ENCODE measurements at regions not wholly inside any gene's neighbourhood (a gene's known extent, or its start where the extent isn't known, plus 50 kb on each side); places are given as distances from the start of the nearest gene placed in this dataset.

DNA sequence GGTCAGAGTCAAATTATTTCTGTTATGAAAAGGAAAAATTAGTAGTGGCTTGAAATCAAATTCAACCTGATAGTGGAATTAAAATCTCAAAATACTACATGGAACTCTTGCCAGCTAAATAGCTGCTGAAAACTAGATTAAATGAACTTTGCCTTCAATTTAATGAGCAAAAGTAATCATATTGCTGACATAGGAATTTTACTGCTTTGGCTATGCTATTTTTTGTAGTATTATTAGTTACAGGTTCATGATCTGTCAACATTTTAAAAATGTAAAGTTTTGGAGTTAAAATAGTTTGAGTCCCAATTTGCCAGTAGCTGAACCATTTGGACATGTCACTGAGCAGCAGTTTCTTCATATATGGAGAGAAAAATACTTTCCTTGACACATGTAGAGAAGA lies 81.4 kb downstream of the RERGL start:
- Histone ChIP-seq H3K4me3 (no peak overlapping the region), H3K4me1 (replicated peaks) (no peaks in the 10 kb centered on the region)
- TF ChIP-seq, protein P1, sequence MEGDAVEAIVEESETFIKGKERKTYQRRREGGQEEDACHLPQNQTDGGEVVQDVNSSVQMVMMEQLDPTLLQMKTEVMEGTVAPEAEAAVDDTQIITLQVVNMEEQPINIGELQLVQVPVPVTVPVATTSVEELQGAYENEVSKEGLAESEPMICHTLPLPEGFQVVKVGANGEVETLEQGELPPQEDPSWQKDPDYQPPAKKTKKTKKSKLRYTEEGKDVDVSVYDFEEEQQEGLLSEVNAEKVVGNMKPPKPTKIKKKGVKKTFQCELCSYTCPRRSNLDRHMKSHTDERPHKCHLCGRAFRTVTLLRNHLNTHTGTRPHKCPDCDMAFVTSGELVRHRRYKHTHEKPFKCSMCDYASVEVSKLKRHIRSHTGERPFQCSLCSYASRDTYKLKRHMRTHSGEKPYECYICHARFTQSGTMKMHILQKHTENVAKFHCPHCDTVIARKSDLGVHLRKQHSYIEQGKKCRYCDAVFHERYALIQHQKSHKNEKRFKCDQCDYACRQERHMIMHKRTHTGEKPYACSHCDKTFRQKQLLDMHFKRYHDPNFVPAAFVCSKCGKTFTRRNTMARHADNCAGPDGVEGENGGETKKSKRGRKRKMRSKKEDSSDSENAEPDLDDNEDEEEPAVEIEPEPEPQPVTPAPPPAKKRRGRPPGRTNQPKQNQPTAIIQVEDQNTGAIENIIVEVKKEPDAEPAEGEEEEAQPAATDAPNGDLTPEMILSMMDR (IDR thresholded peaks at IDR 0.05), result no peak
- TF ChIP-seq POLR2A (IDR thresholded peaks at IDR 0.05) (no peak), POLR2AphosphoS5 (IDR thresholded peaks at IDR 0.05) (no peak)

DNA sequence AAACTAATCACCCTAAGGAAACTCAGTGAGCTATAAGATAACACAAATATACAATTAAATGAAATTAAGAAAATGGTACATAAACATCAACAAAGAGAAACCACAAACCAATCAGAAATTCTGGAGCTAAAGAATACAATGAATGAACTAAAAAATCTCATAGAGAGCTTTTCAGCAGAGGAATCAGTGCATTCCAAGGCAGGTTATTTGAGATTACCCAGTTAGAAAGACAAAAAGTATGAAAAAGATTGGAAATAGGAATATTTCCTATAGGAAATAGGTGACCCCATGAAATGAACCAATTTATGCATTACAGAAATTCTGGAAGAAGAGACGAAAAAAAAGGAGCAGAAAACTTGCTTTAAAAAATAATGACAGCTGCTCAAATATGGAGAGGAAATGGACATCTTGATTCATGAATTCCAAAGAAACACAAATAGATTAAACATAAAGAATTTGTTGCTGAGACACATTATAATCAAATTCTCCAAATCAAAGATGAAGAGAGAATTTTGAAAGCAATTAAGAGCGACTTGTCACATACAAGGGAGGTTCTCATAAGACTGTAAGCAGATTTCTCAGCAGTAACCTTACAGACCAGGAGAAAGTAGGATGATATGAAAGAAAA lies 90.7 kb downstream of the RERGL start:
- DNase-seq (ENCODE audit: low spot score), result no peak
- intact Hi-C loops (cut with DNase I), result no loop called here

More for the DNA sequence above, 81.4 kb downstream of the RERGL start:
- Histone ChIP-seq H3K27me3 (replicated peaks; ENCODE audit: insufficient read depth) (no peaks in the 10 kb centered on the region), H3K9me3 (no peaks in the 10 kb centered on the region), H3K36me3 (no peaks in the 10 kb centered on the region), H3K27ac (no peak overlapping the region)
- DNase-seq (ENCODE audit: low spot score), result no peak
- intact Hi-C loops (cut with DNase I), result no loop called here

DNA sequence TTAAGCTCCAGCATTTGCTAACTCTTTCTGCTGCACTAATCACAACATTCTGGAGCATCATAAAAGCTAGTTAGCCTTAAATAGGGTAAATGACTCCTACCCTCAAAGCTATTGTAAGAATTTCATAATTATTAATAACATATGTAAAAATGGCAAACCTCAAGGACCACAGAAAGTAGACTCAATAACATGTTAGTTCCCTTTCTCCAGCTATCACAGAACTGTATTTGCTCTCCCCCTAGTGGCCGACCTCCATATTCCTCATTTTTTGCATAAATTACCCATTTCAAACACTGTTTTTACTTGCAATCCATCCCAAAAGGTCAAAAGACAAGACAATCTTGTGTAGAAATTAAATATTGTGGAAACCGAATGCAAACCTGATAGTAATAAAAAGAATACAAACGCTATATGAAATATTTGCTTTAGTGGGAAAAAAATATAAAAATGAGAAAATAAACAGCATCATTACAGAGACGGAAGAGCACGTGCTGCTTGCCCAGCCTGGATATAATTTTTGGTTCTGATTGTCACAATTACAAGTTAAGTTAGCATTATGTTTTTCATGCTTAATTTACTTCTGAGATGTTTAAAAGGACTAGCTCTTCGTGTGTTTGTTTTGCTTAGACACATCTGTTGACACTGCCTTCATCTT lies 97.9 kb downstream of the RERGL start:
- Histone ChIP-seq H3K36me3 (no peaks in the 10 kb centered on the region), H3K27ac (no peak overlapping the region), H3K4me3 (no peak overlapping the region), H3K9me3 (no peaks in the 10 kb centered on the region), H3K4me1 (replicated peaks) (no peaks in the 10 kb centered on the region), H3K27me3 (replicated peaks; ENCODE audit: insufficient read depth) (no peaks in the 10 kb centered on the region)
- no peak for DNase-seq (ENCODE audit: low spot score)
- 7% methylated on average over 6 of the region's 6 CpGs for WGBS
- TF ChIP-seq POLR2A (IDR thresholded peaks at IDR 0.05) (no peak), POLR2AphosphoS5 (IDR thresholded peaks at IDR 0.05) (no peak)
- TF ChIP-seq, protein P1 (IDR thresholded peaks at IDR 0.05), result peak in 3 of 4 experiments; percentile 34 to 51 (median 50)
- intact Hi-C loops (cut with DNase I), result no loop called here

More for the DNA sequence above, 90.7 kb downstream of the RERGL start:
- no peak overlapping the region for H3K4me3 ChIP-seq
- no peak overlapping the region for H3K27ac ChIP-seq
- no peaks in the 10 kb centered on the region for H3K9me3 ChIP-seq
- no peak for TF ChIP-seq POLR2A (IDR thresholded peaks at IDR 0.05)
- TF ChIP-seq POLR2AphosphoS5 (IDR thresholded peaks at IDR 0.05), result no peak
- TF ChIP-seq, protein P1 (IDR thresholded peaks at IDR 0.05), result no peak
- no peaks in the 10 kb centered on the region for H3K4me1 ChIP-seq (replicated peaks)
- WGBS, result 92% methylated on average over 2 of the region's 2 CpGs
- no peaks in the 10 kb centered on the region for H3K27me3 ChIP-seq (replicated peaks; ENCODE audit: insufficient read depth)
- no peaks in the 10 kb centered on the region for H3K36me3 ChIP-seq

DNA sequence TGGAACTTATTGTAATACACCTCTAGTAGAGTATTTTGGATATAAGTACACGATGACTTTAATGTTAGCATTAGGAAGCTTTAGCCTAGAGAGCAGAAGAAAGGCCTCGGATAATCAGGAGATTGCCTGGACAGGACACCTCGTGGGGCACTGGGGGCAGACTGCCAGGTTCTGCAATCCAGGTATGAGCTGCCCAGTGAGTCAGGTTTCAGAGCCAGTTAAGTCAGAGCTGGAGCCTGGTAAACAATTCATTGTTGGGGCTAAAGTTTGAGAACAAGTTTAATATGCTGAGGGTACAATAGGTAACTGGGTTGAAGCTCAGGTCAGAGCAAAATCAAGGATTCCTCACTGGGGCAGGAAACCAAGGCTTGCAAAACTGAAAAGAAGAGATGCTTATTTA lies 107.4 kb downstream of the RERGL start:
- Histone ChIP-seq H3K36me3 (no peaks in the 10 kb centered on the region), H3K27me3 (replicated peaks; ENCODE audit: insufficient read depth) (no peaks in the 10 kb centered on the region), H3K9me3 (no peaks in the 10 kb centered on the region), H3K4me3 (no peak overlapping the region), H3K4me1 (replicated peaks) (no peaks in the 10 kb centered on the region), H3K27ac (no peak overlapping the region)
- intact Hi-C loops (cut with DNase I), result no loop called here
- 34% methylated on average over 3 of the region's 3 CpGs for WGBS
- TF ChIP-seq, protein P1 (IDR thresholded peaks at IDR 0.05), result no peak
- TF ChIP-seq POLR2AphosphoS5 (IDR thresholded peaks at IDR 0.05) (no peak), POLR2A (IDR thresholded peaks at IDR 0.05) (no peak)
- no peak for DNase-seq (ENCODE audit: low spot score)

DNA sequence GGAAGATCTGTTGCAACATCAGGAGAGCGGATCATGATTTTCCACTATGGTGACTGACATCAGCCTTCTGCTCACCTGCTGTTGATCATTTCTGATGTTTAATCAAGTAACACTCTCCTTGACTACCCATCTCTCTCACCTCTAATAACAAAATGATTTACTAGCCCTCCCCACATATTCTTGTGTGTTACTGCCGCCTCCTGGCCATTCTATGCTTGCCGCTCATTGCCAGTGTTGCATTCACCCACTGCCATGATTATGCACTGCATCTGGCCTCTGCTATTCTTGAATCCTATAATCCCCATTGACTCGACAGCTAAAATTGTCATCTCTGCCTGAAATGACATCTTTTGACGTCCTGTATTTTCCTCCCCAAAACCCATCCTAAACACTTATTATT lies 113.8 kb downstream of the RERGL start:
- no peaks in the 10 kb centered on the region for H3K36me3 ChIP-seq
- H3K27me3 ChIP-seq (replicated peaks; ENCODE audit: insufficient read depth), result no peaks in the 10 kb centered on the region
- no peak for DNase-seq (ENCODE audit: low spot score)
- intact Hi-C loops (cut with DNase I), result no loop called here
- H3K9me3 ChIP-seq, result no peaks in the 10 kb centered on the region
- TF ChIP-seq, protein P1 (IDR thresholded peaks at IDR 0.05), result no peak
- TF ChIP-seq POLR2A (IDR thresholded peaks at IDR 0.05) (no peak), POLR2AphosphoS5 (IDR thresholded peaks at IDR 0.05) (no peak)
- H3K4me1 ChIP-seq (replicated peaks), result no peaks in the 10 kb centered on the region
- no peak overlapping the region for H3K4me3 ChIP-seq
- no peak overlapping the region for H3K27ac ChIP-seq
- 72% methylated on average over 5 of the region's 5 CpGs for WGBS
